HepG2 (cell line): ENCODE measurements at regions not wholly inside any gene's neighbourhood (a gene's known extent, or its start where the extent isn't known, plus 50 kb on each side); places are given as distances from the start of the nearest gene placed in this dataset.
"Not testable (repeated sequence)": the region's sequence is repeated elsewhere in the genome, so short reads cannot be mapped to it uniquely, and the experiment has no call there.

Experiments
- GTF3A ChIP-seq: sonication (generic); formaldehyde crosslinking; conservative IDR thresholded peaks from 2 replicates; pipeline ENCODE4 v1.4.0; 2020; ENCODE audit warnings: mild to moderate bottlenecking, missing genetic modification reagents
- KDM4B ChIP-seq: sonication (generic); formaldehyde crosslinking; IDR thresholded peaks from 2 replicates; pipeline ENCODE4 v1.4.0; 2020; ENCODE audit warnings: missing genetic modification reagents
- MAZ ChIP-seq, 2 experiments: sonication (generic) in 1 of 2; formaldehyde crosslinking in 1 of 2; IDR thresholded peaks; 2 replicates each; pipeline versions ENCODE4 v1.5.0 to v1.6.1; 2012 to 2020; ENCODE audit warnings: low read depth in 2 of 2, mild to moderate bottlenecking in 2 of 2, borderline replicate concordance in 1 of 2, improper control_type of control experiment in 1 of 2, low read length in 1 of 2, missing genetic modification reagents in 1 of 2, moderate library complexity in 1 of 2
- POLR2A ChIP-seq, 2 experiments: IDR thresholded peaks; 2 replicates each; pipeline ENCODE4 v1.6.1; 2011; ENCODE audit warnings: low read depth in 2 of 2, low read length in 2 of 2, mild to moderate bottlenecking in 1 of 2, moderate library complexity in 1 of 2; ENCODE audit not compliant: insufficient read depth in 1 of 2
- RXRB ChIP-seq: IDR thresholded peaks from 2 replicates; pipeline ENCODE4 v1.6.1; 2016; ENCODE audit warnings: borderline replicate concordance, missing genetic modification reagents, missing compliant biosample characterization
- ZNF343 ChIP-seq: sonication (generic); formaldehyde crosslinking; IDR thresholded peaks from 2 replicates; pipeline ENCODE4 v1.4.0; 2020; ENCODE audit warnings: mild to moderate bottlenecking, missing genetic modification reagents

DNA sequence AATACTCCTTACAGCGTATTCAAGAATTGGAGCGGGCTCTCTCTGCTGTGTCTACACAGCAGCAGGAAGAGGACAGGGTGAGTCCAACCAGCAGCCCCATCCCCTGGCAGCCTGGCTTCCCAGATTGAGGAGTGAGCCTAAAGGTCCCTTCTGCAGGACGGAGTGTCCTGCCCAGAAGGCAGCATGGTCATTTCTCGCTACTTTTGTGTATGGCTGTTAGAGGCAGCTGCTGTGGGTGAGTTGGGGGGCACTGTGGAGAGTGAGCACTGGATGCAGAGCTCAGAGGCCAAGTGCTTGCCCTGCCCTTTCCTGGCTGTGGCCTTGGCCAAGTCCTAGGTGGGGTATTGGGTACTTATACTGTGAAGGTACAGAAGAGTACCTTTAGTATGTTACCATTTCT is 62.3 kb upstream of the UBE2Q2 start:
- TF ChIP-seq MAZ (IDR thresholded peaks at IDR 0.05; ENCODE audit: borderline replicate concordance, low read depth, low read length); MAZ (CRISPR knock-in tag; IDR thresholded peaks at IDR 0.05; ENCODE audit: low read depth); GTF3A (CRISPR knock-in tag); POLR2A (IDR thresholded peaks at IDR 0.05; ENCODE audit: insufficient read depth in 1 of 2, low read depth in 2 of 2, low read length in 2 of 2); KDM4B; ZNF343 (CRISPR knock-in tag); RXRB (CRISPR knock-in tag): not testable (repeated sequence)
